Smooth muscle cell (in vitro differentiated cells): ENCODE measurements at regions not wholly inside any gene's neighbourhood (a gene's known extent, or its start where the extent isn't known, plus 50 kb on each side); places are given as distances from the start of the nearest gene placed in this dataset.

Source experiments
- DNase-seq: peaks from one replicate; lab custom pipeline; 2025; ENCODE audit not compliant: unreplicated experiment; lab: John Stamatoyannopoulos, UW
- H2AFZ ChIP-seq: fragments of 200-600 bp; sonication (generic); 2 replicates; pipeline ENCODE4 v1.6.0; 2016; ENCODE audit warnings: antibody characterized with exemption, low read depth, mild to moderate bottlenecking
- H3F3A ChIP-seq: fragments of 200-600 bp; sonication (generic); 2 replicates; pipeline ENCODE4 v1.6.0; 2017; ENCODE audit warnings: antibody characterized with exemption, low read depth
- H3K27ac ChIP-seq: fragments of 200-600 bp; sonication (generic); 2 replicates; pipeline ENCODE4 v1.5.1; 2016; ENCODE audit warnings: low read depth, mild to moderate bottlenecking
- H3K27me3 ChIP-seq: fragments of 200-600 bp; sonication (generic); 2 replicates; pipeline ENCODE4 v1.6.1; 2016; ENCODE audit warnings: low read depth, mild to moderate bottlenecking
- H3K36me3 ChIP-seq: fragments of 200-600 bp; sonication (generic); 2 replicates; pipeline ENCODE4 v1.5.1; 2016; ENCODE audit warnings: low read depth
- H3K4me1 ChIP-seq: fragments of 200-600 bp; sonication (generic); 2 replicates; pipeline ENCODE4 v1.5.1; 2016; ENCODE audit warnings: low read depth
- H3K4me2 ChIP-seq: fragments of 200-600 bp; sonication (generic); 2 replicates; pipeline ENCODE4 v1.6.0; 2016; ENCODE audit warnings: mild to moderate bottlenecking
- H3K4me3 ChIP-seq: fragments of 200-600 bp; sonication (generic); 2 replicates; pipeline ENCODE4 v1.5.1; 2016; ENCODE audit warnings: mild to moderate bottlenecking
- H3K79me2 ChIP-seq: fragments of 200-600 bp; sonication (generic); 2 replicates; pipeline ENCODE4 v1.6.0; 2016; ENCODE audit warnings: low read depth, mild to moderate bottlenecking
- H3K9ac ChIP-seq: fragments of 200-600 bp; sonication (generic); 2 replicates; pipeline ENCODE4 v1.6.0; 2016; ENCODE audit warnings: low read depth
- H3K9me3 ChIP-seq: fragments of 200-600 bp; sonication (generic); replicated peaks from 2 replicates; pipeline ENCODE4 v1.5.1; 2016; ENCODE audit warnings: low read depth
- H4K20me1 ChIP-seq: fragments of 200-600 bp; sonication (generic); 2 replicates; pipeline ENCODE4 v1.6.0; 2016; ENCODE audit warnings: low read depth
- CTCF ChIP-seq: fragments of 200-600 bp; sonication (generic); IDR thresholded peaks from 2 replicates; pipeline ENCODE4 v1.5.1; 2017; ENCODE audit warnings: borderline replicate concordance, mild to moderate bottlenecking, antibody characterized with exemption; ENCODE audit not compliant: insufficient read depth, poor library complexity, severe bottlenecking
- WGBS: methylation state at CpG from one replicate; pipeline ENCODE4 v1.1.7; 2016; ENCODE audit warnings: low lambda C conversion rate; 5-methylcytosine and 5-hydroxymethylcytosine counted together

- Histone ChIP-seq H3K4me3 (no peak overlapping the region), H3F3A (no peaks in the 10 kb centered on the region), H4K20me1 (no peaks in the 10 kb centered on the region), H3K9me3 (no peaks in the 10 kb centered on the region), H3K79me2 (no peaks in the 10 kb centered on the region), H3K4me1 (no peaks in the 10 kb centered on the region), H3K27me3 (no peaks in the 10 kb centered on the region), H3K4me2 (no peak overlapping the region), H3K27ac (no peak overlapping the region), H3K36me3 (no peaks in the 10 kb centered on the region), H3K9ac (no peak overlapping the region), H2AFZ (no peak overlapping the region)
- TF ChIP-seq CTCF: no peak
- WGBS: 86% methylated on average over 11 of the region's 11 CpGs
- no peak for DNase-seq
Measured at GRCh38 chr2:235314371-235314930, 179.4 kb upstream of the AGAP1 start.

GRCh38 chr2:235319095-235319494 lies 174.7 kb upstream of the AGAP1 start:
- H3K4me2 ChIP-seq: no peak overlapping the region
- H3K27me3 ChIP-seq: no peaks in the 10 kb centered on the region
- H3F3A ChIP-seq: no peaks in the 10 kb centered on the region
- 74% methylated on average over 4 of the region's 4 CpGs for WGBS
- H3K36me3 ChIP-seq: no peaks in the 10 kb centered on the region
- no peak overlapping the region for H3K27ac ChIP-seq
- H3K4me1 ChIP-seq: no peaks in the 10 kb centered on the region
- no peak overlapping the region for H2AFZ ChIP-seq
- H3K4me3 ChIP-seq: no peak overlapping the region
- no peaks in the 10 kb centered on the region for H3K9me3 ChIP-seq
- no peaks in the 10 kb centered on the region for H3K79me2 ChIP-seq
- TF ChIP-seq CTCF: no peak
- no peaks in the 10 kb centered on the region for H4K20me1 ChIP-seq
- H3K9ac ChIP-seq: no peak overlapping the region
- no peak for DNase-seq

- no peak for TF ChIP-seq CTCF
- H3K9ac ChIP-seq: no peak overlapping the region
- 91% methylated on average over 9 of the region's 9 CpGs for WGBS
- no peak overlapping the region for H2AFZ ChIP-seq
- H3K4me2 ChIP-seq: no peak overlapping the region
- H3K27ac ChIP-seq: no peak overlapping the region
- no peaks in the 10 kb centered on the region for H3K9me3 ChIP-seq
- no peaks in the 10 kb centered on the region for H3K79me2 ChIP-seq
- DNase-seq: no peak
- H3K4me3 ChIP-seq: no peak overlapping the region
- H3F3A ChIP-seq: no peaks in the 10 kb centered on the region
- H3K27me3 ChIP-seq: no peaks in the 10 kb centered on the region
- no peaks in the 10 kb centered on the region for H3K36me3 ChIP-seq
- H3K4me1 ChIP-seq: peaks cover 7% of the 10 kb centered on the region
- H4K20me1 ChIP-seq: no peaks in the 10 kb centered on the region
Measured at GRCh38 chr2:235320326-235320725, 173.5 kb upstream of the AGAP1 start.

GRCh38 chr2:235324324-235324723 lies 169.5 kb upstream of the AGAP1 start:
- no peak overlapping the region for H3K9ac ChIP-seq
- no peak for DNase-seq
- H4K20me1 ChIP-seq: no peaks in the 10 kb centered on the region
- no peak overlapping the region for H3K4me2 ChIP-seq
- no peak overlapping the region for H3K27ac ChIP-seq
- H3K36me3 ChIP-seq: no peaks in the 10 kb centered on the region
- H3K9me3 ChIP-seq: no peaks in the 10 kb centered on the region
- TF ChIP-seq CTCF: no peak
- H3K79me2 ChIP-seq: no peaks in the 10 kb centered on the region
- H3K27me3 ChIP-seq: no peaks in the 10 kb centered on the region
- no peak overlapping the region for H3K4me3 ChIP-seq
- H2AFZ ChIP-seq: no peak overlapping the region
- H3K4me1 ChIP-seq: peaks cover 7% of the 10 kb centered on the region
- WGBS: 43% methylated on average over 9 of the region's 9 CpGs
- H3F3A ChIP-seq: no peaks in the 10 kb centered on the region
